ENCODE measurements at regions not wholly inside any gene's neighbourhood (a gene's known extent, or its start where the extent isn't known, plus 50 kb on each side); places are given as distances from the start of the nearest gene placed in this dataset.

DNA sequence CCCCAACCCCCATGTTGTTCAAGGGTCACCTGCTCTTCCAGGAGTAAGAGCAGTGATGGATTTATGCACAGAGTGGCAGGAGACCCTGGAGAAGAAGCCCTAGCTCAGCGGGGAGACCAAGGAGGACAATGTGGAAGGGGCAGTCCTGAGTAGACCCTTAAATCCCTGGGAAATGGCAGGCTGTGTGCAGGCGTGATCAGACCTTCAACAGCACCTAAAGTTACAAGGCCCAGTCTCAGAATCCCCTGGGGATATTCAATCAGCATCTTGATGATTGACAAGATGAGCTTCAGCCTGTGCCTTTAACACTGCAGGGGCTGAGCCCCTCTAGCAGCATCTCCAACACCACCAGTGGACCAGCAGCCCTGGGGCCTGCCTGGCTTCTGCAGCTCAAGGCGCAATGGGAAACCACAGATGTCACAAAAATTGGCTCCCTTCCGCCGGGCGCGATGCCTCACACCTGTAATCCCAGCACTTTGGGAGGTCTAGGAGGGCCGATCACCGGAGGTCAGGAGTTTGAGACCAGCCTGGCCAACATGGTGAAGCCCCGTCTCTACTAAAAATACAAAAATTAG, 60.4 kb downstream of the IRF2BP2 start:
- Histone ChIP-seq H3K4me2 (ENCODE audit: low read length) (no peak overlapping the region), H2AFZ (no peak overlapping the region), H3K36me3 (ENCODE audit: control insufficient read depth, insufficient read depth, low read length) (no peaks in the 10 kb centered on the region), H3K27ac (no peak overlapping the region), H3K9ac (no peak overlapping the region), H3K27me3 (ENCODE audit: control insufficient read depth, insufficient read depth, low read length) (no peaks in the 10 kb centered on the region), H3K9me3 (ENCODE audit: control insufficient read depth, low read length) (no peaks in the 10 kb centered on the region), H3K79me2 (no peaks in the 10 kb centered on the region), H3K4me1 (no peaks in the 10 kb centered on the region), H3K4me3 (ENCODE audit: low read depth, low read length) (no peak overlapping the region)
- TF ChIP-seq, protein P1, sequence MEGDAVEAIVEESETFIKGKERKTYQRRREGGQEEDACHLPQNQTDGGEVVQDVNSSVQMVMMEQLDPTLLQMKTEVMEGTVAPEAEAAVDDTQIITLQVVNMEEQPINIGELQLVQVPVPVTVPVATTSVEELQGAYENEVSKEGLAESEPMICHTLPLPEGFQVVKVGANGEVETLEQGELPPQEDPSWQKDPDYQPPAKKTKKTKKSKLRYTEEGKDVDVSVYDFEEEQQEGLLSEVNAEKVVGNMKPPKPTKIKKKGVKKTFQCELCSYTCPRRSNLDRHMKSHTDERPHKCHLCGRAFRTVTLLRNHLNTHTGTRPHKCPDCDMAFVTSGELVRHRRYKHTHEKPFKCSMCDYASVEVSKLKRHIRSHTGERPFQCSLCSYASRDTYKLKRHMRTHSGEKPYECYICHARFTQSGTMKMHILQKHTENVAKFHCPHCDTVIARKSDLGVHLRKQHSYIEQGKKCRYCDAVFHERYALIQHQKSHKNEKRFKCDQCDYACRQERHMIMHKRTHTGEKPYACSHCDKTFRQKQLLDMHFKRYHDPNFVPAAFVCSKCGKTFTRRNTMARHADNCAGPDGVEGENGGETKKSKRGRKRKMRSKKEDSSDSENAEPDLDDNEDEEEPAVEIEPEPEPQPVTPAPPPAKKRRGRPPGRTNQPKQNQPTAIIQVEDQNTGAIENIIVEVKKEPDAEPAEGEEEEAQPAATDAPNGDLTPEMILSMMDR (IDR thresholded peaks at IDR 0.05) = no peak

DNA sequence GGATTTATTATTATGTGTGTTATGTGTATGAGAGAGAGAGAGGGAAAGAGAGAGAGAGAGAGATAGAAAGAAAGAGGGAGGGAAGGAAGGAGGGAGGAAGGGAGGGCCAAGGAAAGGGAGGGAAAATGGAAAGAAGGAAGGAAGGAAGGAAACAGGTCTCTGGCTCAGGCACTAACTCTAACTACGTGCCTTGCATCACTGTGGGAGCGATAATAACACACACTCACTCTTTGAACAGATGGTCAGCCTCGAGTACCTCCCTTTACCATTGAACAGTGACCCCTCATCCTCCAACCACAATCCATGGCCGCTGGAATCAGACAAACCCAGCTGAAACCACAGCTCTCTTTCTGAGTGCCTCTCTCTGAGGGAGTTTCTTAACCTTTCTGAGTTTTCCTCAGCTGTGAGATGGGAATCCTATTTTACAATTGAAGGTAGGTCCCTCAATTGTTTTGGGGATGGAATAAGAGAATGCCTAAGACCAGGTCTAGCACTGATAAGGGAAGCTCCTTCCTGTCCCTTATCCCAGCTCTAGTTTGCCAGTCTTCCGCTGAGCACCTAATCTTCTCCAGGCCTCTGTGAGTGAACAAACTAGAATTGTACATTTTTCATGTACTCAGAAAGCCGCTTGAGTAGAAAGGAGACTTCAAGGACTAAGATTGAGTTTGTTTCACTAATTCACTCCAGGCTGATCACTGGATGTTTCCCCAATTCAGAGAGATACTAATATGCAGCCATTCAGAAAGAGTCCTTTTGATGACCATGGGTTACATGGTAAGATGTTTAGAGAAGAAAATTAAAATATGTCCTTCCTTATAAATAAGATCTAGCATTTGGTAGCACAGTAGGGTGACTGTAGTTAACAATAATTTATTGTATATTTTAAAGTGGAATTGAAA, 62.8 kb downstream of the IRF2BP2 start:
- no peaks in the 10 kb centered on the region for H3K4me1 ChIP-seq
- no peak overlapping the region for H3K27ac ChIP-seq
- no peak overlapping the region for H2AFZ ChIP-seq
- H3K27me3 ChIP-seq (ENCODE audit: control insufficient read depth, insufficient read depth, low read length) = no peaks in the 10 kb centered on the region
- H3K9ac ChIP-seq = no peak overlapping the region
- H3K9me3 ChIP-seq (ENCODE audit: control insufficient read depth, low read length) = no peaks in the 10 kb centered on the region
- TF ChIP-seq, protein P1 (IDR thresholded peaks at IDR 0.05) = no peak
- no peaks in the 10 kb centered on the region for H3K79me2 ChIP-seq
- no peak overlapping the region for H3K4me2 ChIP-seq (ENCODE audit: low read length)
- no peak overlapping the region for H3K4me3 ChIP-seq (ENCODE audit: low read depth, low read length)
- H3K36me3 ChIP-seq (ENCODE audit: control insufficient read depth, insufficient read depth, low read length) = no peaks in the 10 kb centered on the region

DNA sequence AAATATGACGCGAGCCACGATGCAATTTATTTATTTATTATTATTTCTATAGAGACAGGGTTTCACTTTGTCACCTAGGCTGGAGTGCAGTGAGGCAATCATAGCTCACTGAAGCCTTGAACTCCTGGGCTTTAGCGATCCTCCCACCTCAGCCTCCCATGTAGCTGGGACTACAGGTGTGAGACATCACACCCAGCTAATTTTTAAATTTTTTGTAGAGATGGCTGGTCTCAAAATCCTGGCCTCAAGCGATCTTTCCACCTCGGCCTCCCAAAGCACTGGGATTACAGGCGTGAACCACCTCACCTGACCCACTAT, 63.6 kb downstream of the IRF2BP2 start:
- Histone ChIP-seq H3K4me3 (ENCODE audit: low read depth, low read length) (no peak overlapping the region), H3K27ac (no peak overlapping the region), H3K4me2 (ENCODE audit: low read length) (no peak overlapping the region), H3K27me3 (ENCODE audit: control insufficient read depth, insufficient read depth, low read length) (no peaks in the 10 kb centered on the region), H3K36me3 (ENCODE audit: control insufficient read depth, insufficient read depth, low read length) (no peaks in the 10 kb centered on the region), H3K9me3 (ENCODE audit: control insufficient read depth, low read length) (no peaks in the 10 kb centered on the region), H3K4me1 (no peaks in the 10 kb centered on the region), H2AFZ (no peak overlapping the region), H3K79me2 (no peaks in the 10 kb centered on the region), H3K9ac (no peak overlapping the region)
- TF ChIP-seq, protein P1 (IDR thresholded peaks at IDR 0.05) = no peak

DNA sequence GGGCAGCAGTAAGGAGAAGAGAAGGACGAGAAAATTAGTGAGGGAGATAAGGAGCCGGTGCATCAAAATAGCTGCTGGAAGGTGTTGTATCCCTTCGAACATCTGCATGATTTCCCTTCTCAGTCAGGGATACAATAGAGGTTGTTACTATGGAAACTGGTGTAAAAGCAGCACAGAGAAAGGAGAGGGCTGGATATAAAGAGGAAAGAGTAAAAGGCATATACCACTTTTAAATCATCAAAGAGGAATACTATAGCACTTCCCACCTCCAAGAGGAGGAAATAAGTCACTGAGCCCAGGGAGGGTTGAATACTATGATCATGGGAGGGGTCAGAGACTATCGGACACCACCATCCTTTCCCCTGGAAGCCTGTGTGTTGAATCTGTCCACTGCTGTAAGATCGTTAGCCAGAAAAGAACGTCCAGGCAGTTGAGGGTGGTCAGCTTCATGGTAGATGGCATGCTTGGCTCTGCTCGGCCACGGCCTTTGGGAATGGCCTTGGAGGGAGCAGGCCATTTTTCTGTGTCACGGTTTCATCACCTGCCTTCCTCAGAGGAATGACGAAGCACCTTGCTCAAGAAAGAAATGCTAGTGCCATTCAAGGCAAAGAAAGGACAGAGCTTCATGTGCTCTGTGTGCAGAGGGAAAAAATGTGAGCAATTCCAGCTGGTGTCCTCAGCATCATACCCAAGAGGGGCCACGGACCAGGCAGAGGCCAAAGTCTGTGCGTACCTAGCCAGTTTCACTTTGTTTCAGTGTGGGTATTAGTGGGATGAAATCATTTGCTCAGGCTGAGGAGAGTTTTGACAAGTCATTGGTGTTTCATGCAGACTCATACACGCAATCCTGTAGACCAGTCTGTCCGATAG, 64.2 kb downstream of the IRF2BP2 start:
- Histone ChIP-seq H3K79me2 (no peaks in the 10 kb centered on the region), H3K27me3 (ENCODE audit: control insufficient read depth, insufficient read depth, low read length) (no peaks in the 10 kb centered on the region), H3K9ac (no peak overlapping the region), H2AFZ (no peak overlapping the region), H3K4me1 (no peaks in the 10 kb centered on the region), H3K27ac (no peak overlapping the region), H3K4me3 (ENCODE audit: low read depth, low read length) (no peak overlapping the region), H3K4me2 (ENCODE audit: low read length) (no peak overlapping the region), H3K36me3 (ENCODE audit: control insufficient read depth, insufficient read depth, low read length) (no peaks in the 10 kb centered on the region), H3K9me3 (ENCODE audit: control insufficient read depth, low read length) (no peaks in the 10 kb centered on the region)
- TF ChIP-seq, protein P1 (IDR thresholded peaks at IDR 0.05) = no peak

Data from parathyroid adenoma (tissue), 2 donors.